ENCODE measurements at regions not wholly inside any gene's neighbourhood (a gene's known extent, or its start where the extent isn't known, plus 50 kb on each side); places are given as distances from the start of the nearest gene placed in this dataset.

DNA sequence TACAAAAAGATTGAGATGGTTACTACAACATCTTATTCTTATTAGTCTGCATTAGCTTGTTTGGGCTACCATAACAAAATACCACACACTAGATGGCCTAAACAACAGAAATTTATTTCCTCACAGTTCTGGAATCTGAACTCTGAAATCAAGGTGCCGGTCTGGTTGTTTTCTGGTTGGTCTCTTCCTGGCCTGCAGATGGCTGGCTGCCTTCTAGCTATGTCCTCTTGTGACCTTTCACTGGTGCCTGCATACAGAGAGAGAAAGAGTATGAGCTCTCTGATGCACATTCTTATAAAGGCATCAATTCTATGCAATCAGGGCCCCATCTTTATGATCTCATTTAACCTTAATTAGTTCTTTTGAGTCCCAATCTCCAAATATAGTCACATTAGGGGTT lies 696.5 kb downstream of the TDRD15 start:
- TF ChIP-seq POLR2AphosphoS5 (IDR thresholded peaks at IDR 0.05) (no peak), POLR2A (IDR thresholded peaks at IDR 0.05) (no peak)
- TF ChIP-seq, protein P1, sequence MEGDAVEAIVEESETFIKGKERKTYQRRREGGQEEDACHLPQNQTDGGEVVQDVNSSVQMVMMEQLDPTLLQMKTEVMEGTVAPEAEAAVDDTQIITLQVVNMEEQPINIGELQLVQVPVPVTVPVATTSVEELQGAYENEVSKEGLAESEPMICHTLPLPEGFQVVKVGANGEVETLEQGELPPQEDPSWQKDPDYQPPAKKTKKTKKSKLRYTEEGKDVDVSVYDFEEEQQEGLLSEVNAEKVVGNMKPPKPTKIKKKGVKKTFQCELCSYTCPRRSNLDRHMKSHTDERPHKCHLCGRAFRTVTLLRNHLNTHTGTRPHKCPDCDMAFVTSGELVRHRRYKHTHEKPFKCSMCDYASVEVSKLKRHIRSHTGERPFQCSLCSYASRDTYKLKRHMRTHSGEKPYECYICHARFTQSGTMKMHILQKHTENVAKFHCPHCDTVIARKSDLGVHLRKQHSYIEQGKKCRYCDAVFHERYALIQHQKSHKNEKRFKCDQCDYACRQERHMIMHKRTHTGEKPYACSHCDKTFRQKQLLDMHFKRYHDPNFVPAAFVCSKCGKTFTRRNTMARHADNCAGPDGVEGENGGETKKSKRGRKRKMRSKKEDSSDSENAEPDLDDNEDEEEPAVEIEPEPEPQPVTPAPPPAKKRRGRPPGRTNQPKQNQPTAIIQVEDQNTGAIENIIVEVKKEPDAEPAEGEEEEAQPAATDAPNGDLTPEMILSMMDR (IDR thresholded peaks at IDR 0.05), result no peak
- Histone ChIP-seq H3K4me1 (replicated peaks) (no peaks in the 10 kb centered on the region), H3K9me3 (no peaks in the 10 kb centered on the region), H3K4me3 (no peak overlapping the region), H3K27ac (no peak overlapping the region), H3K36me3 (no peaks in the 10 kb centered on the region), H3K27me3 (replicated peaks; ENCODE audit: insufficient read depth) (no peaks in the 10 kb centered on the region)
- DNase-seq (ENCODE audit: low spot score), result no peak
- intact Hi-C loops (cut with DNase I), result no loop called here
- WGBS, result 88% methylated on average over 1 of the region's 1 CpG

DNA sequence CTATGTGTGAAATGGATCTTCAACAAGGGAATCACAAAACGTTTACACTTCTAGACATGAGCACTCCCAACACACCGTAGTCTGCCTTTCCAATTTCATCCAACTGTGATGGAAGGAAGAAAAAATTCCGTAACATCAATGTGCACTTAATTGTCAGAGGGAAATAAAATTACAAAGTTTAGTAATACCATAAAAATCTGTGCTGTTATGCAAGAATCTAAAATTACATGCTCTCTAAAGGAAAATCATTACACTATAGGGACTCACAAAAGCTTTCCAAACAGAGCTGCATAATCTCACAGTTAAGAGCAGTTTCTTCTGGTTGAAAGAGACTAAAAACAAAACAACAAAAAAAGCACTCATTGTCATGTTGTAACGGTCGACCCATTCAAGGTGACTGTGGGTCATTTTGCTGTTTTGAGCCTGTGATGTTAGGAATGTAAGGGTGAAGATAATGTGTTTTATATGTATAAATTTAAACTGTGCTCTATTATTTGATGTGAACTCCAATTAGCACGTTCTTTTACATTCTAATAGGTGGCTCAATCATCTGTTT lies 698.0 kb downstream of the TDRD15 start:
- Histone ChIP-seq H3K9me3 (no peaks in the 10 kb centered on the region), H3K27me3 (replicated peaks; ENCODE audit: insufficient read depth) (no peaks in the 10 kb centered on the region), H3K4me3 (no peak overlapping the region), H3K36me3 (no peaks in the 10 kb centered on the region), H3K4me1 (replicated peaks) (no peaks in the 10 kb centered on the region), H3K27ac (no peak overlapping the region)
- TF ChIP-seq, protein P1 (IDR thresholded peaks at IDR 0.05), result no peak
- TF ChIP-seq POLR2A (IDR thresholded peaks at IDR 0.05) (no peak), POLR2AphosphoS5 (IDR thresholded peaks at IDR 0.05) (no peak)
- 30% methylated on average over 6 of the region's 6 CpGs for WGBS
- DNase-seq (ENCODE audit: low spot score), result no peak
- intact Hi-C loops (cut with DNase I), result no loop called here

DNA sequence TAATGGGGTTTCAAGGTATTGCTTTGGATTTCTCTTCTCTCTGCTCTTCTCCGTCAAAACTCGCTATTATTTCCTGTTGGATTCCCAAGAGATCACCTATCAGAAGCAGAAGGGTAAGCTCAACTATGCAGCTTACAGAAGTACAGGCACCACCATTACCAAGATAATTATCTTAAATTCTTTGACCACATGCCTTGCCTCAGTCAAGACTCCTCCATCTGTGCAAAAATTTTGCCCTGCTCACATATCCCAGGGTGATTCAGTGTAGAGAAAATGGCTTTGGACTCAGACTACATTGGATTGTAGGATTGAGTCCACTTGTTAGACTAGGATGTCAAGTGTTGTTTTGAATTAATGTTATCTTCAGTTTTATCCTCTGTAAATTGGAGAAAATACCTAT lies 698.7 kb downstream of the TDRD15 start:
- 90% methylated on average over 2 of the region's 2 CpGs for WGBS
- Histone ChIP-seq H3K9me3 (no peaks in the 10 kb centered on the region), H3K27me3 (replicated peaks; ENCODE audit: insufficient read depth) (no peaks in the 10 kb centered on the region), H3K4me3 (no peak overlapping the region), H3K4me1 (replicated peaks) (no peaks in the 10 kb centered on the region), H3K27ac (no peak overlapping the region), H3K36me3 (no peaks in the 10 kb centered on the region)
- intact Hi-C loops (cut with DNase I), result no loop called here
- DNase-seq (ENCODE audit: low spot score), result no peak
- TF ChIP-seq, protein P1 (IDR thresholded peaks at IDR 0.05), result no peak
- TF ChIP-seq POLR2A (IDR thresholded peaks at IDR 0.05), result no peak

DNA sequence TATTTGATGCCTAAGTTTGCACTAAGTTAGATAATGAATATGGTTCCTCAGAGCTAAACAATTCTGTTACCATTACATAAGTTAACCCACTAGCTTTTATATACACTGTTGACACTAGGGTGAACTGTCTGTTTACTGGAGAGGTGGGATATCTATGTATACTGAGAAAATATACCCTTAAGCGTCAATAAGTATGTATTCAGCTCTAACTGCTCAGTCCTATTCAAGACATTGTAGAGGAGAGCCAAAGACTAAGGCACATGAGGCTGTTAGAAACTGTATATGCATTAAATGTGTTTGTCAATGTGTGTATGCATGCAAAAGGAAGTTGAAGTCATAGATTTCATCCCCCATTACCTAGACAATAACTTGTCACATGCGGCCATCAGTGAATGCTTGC lies 710.0 kb downstream of the TDRD15 start:
- 82% methylated on average over 2 of the region's 2 CpGs for WGBS
- no peak overlapping the region for H3K27ac ChIP-seq
- no peak for DNase-seq (ENCODE audit: low spot score)

DNA sequence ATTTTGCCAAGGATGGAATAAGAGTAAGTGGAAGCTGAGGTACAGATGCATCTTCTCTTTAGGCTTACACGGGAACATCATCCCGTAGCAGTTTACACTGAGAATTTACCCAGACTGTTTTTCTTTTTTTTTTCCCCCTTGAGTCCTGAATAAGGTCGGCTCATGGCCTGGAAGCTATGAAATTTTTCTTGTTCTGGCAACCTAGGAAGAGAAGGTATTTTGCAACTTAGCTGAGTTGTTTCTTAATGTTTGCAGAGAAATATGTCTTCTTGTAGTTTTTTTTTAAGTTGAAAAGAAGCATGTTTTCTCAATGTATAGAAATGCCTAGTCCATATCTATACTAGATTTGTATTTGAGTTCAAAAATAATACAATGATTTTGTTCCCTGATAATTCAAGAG lies 712.5 kb downstream of the TDRD15 start:
- no peak for TF ChIP-seq POLR2A (IDR thresholded peaks at IDR 0.05)
- TF ChIP-seq POLR2AphosphoS5 (IDR thresholded peaks at IDR 0.05), result no peak
- TF ChIP-seq, protein P1 (IDR thresholded peaks at IDR 0.05), result no peak
- Histone ChIP-seq H3K4me1 (replicated peaks) (no peaks in the 10 kb centered on the region), H3K27ac (no peak overlapping the region), H3K36me3 (no peaks in the 10 kb centered on the region), H3K27me3 (replicated peaks; ENCODE audit: insufficient read depth) (no peaks in the 10 kb centered on the region), H3K4me3 (no peak overlapping the region), H3K9me3 (no peaks in the 10 kb centered on the region)
- WGBS, result 78% methylated on average over 3 of the region's 3 CpGs
- intact Hi-C loops (cut with DNase I), result no loop called here
- DNase-seq (ENCODE audit: low spot score), result no peak

More for the DNA sequence above, 710.0 kb downstream of the TDRD15 start:
- H3K9me3 ChIP-seq, result no peaks in the 10 kb centered on the region
- H3K27me3 ChIP-seq (replicated peaks; ENCODE audit: insufficient read depth), result no peaks in the 10 kb centered on the region
- H3K36me3 ChIP-seq, result no peaks in the 10 kb centered on the region
- H3K4me3 ChIP-seq, result no peak overlapping the region
- intact Hi-C loops (cut with DNase I), result no loop called here
- TF ChIP-seq POLR2AphosphoS5 (IDR thresholded peaks at IDR 0.05) (no peak), POLR2A (IDR thresholded peaks at IDR 0.05) (no peak)
- TF ChIP-seq, protein P1 (IDR thresholded peaks at IDR 0.05), result no peak
- no peaks in the 10 kb centered on the region for H3K4me1 ChIP-seq (replicated peaks)
